Karpas-422 (cell line): ENCODE measurements at regions not wholly inside any gene's neighbourhood (a gene's known extent, or its start where the extent isn't known, plus 50 kb on each side); places are given as distances from the start of the nearest gene placed in this dataset.

ENCODE experiments used
- DNase-seq: peaks from one replicate; pipeline ENCODE4 v3.0.0-alpha.2; 2015
- H2AFZ ChIP-seq: fragments of 200-600 bp; sonication (generic); 2 replicates; pipeline ENCODE4 v1.6.1; 2014; ENCODE audit warnings: antibody characterized with exemption, low read length, mixed read lengths
- H3K27ac ChIP-seq: fragments of 200-600 bp; sonication (generic); 2 replicates; pipeline ENCODE4 v1.5.1; 2014; ENCODE audit warnings: mild to moderate bottlenecking, low read length, moderate library complexity
- H3K27me3 ChIP-seq: fragments of 200-600 bp; sonication (generic); 2 replicates; pipeline ENCODE4 v1.6.1; 2014; ENCODE audit warnings: low read length, mixed read lengths
- H3K36me3 ChIP-seq: fragments of 200-600 bp; sonication (generic); 2 replicates; pipeline ENCODE4 v1.6.1; 2014; ENCODE audit warnings: low read length, mixed read lengths; ENCODE audit not compliant: insufficient read depth
- H3K4me1 ChIP-seq: fragments of 200-600 bp; sonication (generic); 2 replicates; pipeline ENCODE4 v1.6.1; 2014; ENCODE audit warnings: mild to moderate bottlenecking, low read length, mixed read lengths
- H3K4me2 ChIP-seq: fragments of 200-600 bp; sonication (generic); 2 replicates; pipeline ENCODE4 v1.6.1; 2014; ENCODE audit warnings: low read length, low read depth, mild to moderate bottlenecking; ENCODE audit not compliant: poor library complexity, severe bottlenecking
- H3K4me3 ChIP-seq: fragments of 200-600 bp; sonication (generic); 2 replicates; pipeline ENCODE4 v1.5.1; 2014; ENCODE audit warnings: mild to moderate bottlenecking, antibody characterized with exemption, low read length, mixed read lengths
- H3K79me2 ChIP-seq: fragments of 200-600 bp; sonication (generic); 2 replicates; pipeline ENCODE4 v1.6.1; 2014; ENCODE audit warnings: mild to moderate bottlenecking, low read length, mixed read lengths
- H3K9ac ChIP-seq: fragments of 200-600 bp; sonication (generic); 2 replicates; pipeline ENCODE4 v1.6.0; 2014; ENCODE audit warnings: low read length
- H3K9me2 ChIP-seq: fragments of 200-600 bp; sonication (generic), shearing (Covaris generic); replicated peaks from 2 replicates; pipeline ENCODE4 v1.6.0; 2014; ENCODE audit warnings: mild to moderate bottlenecking, low read length, moderate library complexity; ENCODE audit not compliant: insufficient read depth
- H3K9me3 ChIP-seq: fragments of 300-700, 200-600 bp; sonication (generic); 2 replicates; pipeline ENCODE4 v1.6.1; 2014; ENCODE audit warnings: low read length, mixed read lengths
- H4K20me1 ChIP-seq: fragments of 200-600 bp; sonication (generic); 2 replicates; pipeline ENCODE4 v1.6.1; 2014; ENCODE audit warnings: mild to moderate bottlenecking, antibody characterized with exemption, low read length, low read depth; ENCODE audit not compliant: insufficient read depth

DNA sequence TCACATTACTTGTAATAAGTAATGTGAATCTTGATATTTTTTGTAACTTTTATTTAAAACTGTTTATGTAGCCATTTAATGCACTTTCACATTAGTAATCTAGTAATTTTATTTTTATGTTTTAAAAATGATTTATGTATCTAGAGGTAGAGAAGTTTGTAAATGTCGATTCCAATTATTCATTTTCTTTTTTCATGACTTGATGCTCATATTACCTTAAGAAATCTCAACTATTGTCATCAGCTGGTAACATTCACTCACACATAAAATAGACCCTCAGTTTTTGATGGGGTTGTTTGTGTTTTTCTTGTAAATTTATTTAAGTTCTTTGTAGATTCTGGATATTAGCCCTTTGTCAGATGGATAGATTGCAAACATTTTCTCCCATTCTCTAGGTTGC lies 351.7 kb upstream of the CDH7 start:
- Histone ChIP-seq H3K27me3 (no peaks in the 10 kb centered on the region), H3K4me1 (no peaks in the 10 kb centered on the region), H2AFZ (no peak overlapping the region), H3K9me3 (peaks cover 53% of the 10 kb centered on the region), H3K4me2 (no peak overlapping the region), H4K20me1 (no peaks in the 10 kb centered on the region), H3K4me3 (no peak overlapping the region), H3K27ac (no peak overlapping the region), H3K36me3 (no peaks in the 10 kb centered on the region), H3K9me2 (no peaks in the 10 kb centered on the region; the same call in 1 of the 2 replicates), H3K9ac (no peak overlapping the region), H3K79me2 (no peaks in the 10 kb centered on the region)
- no peak for DNase-seq

DNA sequence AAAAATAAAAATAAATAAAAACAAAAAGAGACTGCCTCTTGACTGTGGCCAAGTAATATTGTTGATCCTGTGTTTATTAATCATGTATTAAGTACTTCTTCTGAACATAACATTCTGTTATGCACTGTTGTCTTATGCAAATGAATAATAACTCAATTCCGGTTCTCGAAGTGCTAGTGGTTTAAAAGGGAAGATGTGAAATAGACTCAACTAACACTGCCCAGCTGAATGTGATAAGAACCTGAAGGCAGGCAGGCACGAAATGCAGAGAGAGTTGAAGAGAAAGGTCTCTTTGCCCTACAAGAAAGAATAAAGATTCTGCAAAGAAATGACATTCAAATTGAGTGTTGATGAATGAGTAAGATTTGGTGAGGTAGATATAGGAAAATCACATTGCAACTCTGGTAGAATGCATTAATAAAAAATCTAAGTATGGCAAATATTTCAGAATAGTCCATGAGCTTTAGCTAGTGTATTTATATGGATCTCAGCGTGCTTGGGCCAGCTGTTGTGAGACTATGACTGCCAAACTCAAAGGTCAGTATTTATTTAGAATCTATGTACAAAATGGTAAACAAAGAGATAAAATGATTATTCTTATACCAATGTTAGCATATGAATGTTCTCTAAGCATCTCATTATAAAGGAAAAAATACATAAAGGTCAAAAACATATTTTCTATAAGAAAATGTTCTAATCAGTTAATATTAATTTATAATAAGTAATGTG lies 352.3 kb upstream of the CDH7 start:
- no peaks in the 10 kb centered on the region; the same call in 1 of the 2 replicates for H3K9me2 ChIP-seq
- H3K4me1 ChIP-seq, result no peaks in the 10 kb centered on the region
- H3K27me3 ChIP-seq, result no peaks in the 10 kb centered on the region
- no peak overlapping the region for H3K27ac ChIP-seq
- H3K9me3 ChIP-seq, result peaks cover 53% of the 10 kb centered on the region
- no peak for DNase-seq
- no peaks in the 10 kb centered on the region for H3K79me2 ChIP-seq
- no peak overlapping the region for H3K4me2 ChIP-seq
- no peaks in the 10 kb centered on the region for H3K36me3 ChIP-seq
- no peak overlapping the region for H3K4me3 ChIP-seq
- no peak overlapping the region for H2AFZ ChIP-seq
- H3K9ac ChIP-seq, result no peak overlapping the region
- H4K20me1 ChIP-seq, result no peaks in the 10 kb centered on the region

DNA sequence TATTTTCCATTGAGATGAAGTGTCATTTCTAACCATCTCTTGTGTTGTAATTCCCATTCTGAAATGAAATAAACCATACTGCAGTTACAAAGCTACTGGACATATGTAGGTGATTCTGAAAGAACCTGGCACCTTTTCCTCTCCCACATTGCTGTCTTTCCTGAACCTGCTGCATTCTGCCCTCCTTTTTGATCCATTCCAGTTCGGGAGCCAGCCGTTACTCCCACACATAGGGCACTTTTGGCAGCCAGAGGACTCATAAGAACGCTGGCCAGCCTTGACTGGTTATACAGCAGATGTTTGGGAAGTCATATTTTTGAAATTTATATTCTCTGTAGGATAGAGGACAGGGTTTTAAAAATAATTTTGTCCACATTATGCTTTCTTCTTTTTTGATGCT lies 369.8 kb upstream of the CDH7 start:
- Histone ChIP-seq H3K9ac (no peak overlapping the region), H3K9me3 (peaks cover 54% of the 10 kb centered on the region), H3K9me2 (no peaks in the 10 kb centered on the region), H3K79me2 (no peaks in the 10 kb centered on the region), H3K27me3 (no peaks in the 10 kb centered on the region), H2AFZ (no peak overlapping the region), H3K4me1 (no peaks in the 10 kb centered on the region), H3K36me3 (no peaks in the 10 kb centered on the region), H3K4me3 (no peak overlapping the region), H4K20me1 (no peaks in the 10 kb centered on the region), H3K27ac (no peak overlapping the region), H3K4me2 (no peak overlapping the region)
- DNase-seq, result no peak

DNA sequence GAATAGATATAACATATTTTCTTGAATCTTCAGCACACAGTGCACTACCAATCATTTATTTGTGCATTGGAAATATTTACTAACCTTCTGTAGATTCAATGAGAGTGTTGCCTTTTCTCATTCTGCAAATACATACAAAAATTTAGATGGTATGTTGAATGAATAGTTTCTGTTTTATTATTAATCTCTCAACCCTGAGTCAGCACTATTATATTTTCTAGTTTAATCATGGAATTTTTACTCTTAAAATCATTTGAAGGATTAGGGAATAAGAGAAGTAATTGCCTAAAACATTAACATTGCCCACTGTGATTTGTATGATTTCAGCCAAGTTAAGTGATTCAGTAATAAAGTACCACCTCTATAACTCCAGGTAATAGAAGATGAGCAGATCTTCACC lies 370.2 kb upstream of the CDH7 start:
- Histone ChIP-seq H2AFZ (no peak overlapping the region), H3K4me2 (no peak overlapping the region), H4K20me1 (no peaks in the 10 kb centered on the region), H3K9ac (no peak overlapping the region), H3K9me3 (peaks cover 54% of the 10 kb centered on the region), H3K27ac (no peak overlapping the region), H3K36me3 (no peaks in the 10 kb centered on the region), H3K9me2 (no peaks in the 10 kb centered on the region), H3K4me3 (no peak overlapping the region), H3K79me2 (no peaks in the 10 kb centered on the region), H3K27me3 (no peaks in the 10 kb centered on the region), H3K4me1 (no peaks in the 10 kb centered on the region)
- DNase-seq, result no peak

DNA sequence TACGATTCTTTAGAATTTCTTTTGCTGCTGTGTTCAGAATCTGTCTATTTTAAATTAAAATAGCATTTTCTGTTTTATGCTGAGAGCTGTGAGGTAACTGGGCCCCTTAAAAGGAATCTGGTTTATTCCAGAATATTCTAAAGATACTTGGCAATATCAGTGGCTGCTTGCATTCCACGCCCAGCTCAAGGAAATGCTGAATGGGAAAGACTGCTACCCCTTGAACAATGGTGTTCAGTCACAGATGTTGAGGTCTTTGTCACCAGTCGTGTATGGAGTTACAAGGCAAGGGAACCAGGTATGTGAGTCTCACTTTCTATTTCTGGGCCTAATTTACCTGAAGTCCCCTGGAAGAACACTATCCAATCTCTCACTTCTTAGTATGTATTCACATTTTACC lies 377.9 kb upstream of the CDH7 start:
- H3K9me3 ChIP-seq, result peaks cover 29% of the 10 kb centered on the region
- no peaks in the 10 kb centered on the region for H3K27me3 ChIP-seq
- H3K79me2 ChIP-seq, result no peaks in the 10 kb centered on the region
- H3K9ac ChIP-seq, result no peak overlapping the region
- H3K4me3 ChIP-seq, result no peak overlapping the region
- no peaks in the 10 kb centered on the region for H3K4me1 ChIP-seq
- H3K27ac ChIP-seq, result no peak overlapping the region
- no peak overlapping the region for H3K4me2 ChIP-seq
- no peaks in the 10 kb centered on the region for H3K9me2 ChIP-seq
- H3K36me3 ChIP-seq, result no peaks in the 10 kb centered on the region
- DNase-seq, result no peak
- no peak overlapping the region for H2AFZ ChIP-seq
- H4K20me1 ChIP-seq, result no peaks in the 10 kb centered on the region

DNA sequence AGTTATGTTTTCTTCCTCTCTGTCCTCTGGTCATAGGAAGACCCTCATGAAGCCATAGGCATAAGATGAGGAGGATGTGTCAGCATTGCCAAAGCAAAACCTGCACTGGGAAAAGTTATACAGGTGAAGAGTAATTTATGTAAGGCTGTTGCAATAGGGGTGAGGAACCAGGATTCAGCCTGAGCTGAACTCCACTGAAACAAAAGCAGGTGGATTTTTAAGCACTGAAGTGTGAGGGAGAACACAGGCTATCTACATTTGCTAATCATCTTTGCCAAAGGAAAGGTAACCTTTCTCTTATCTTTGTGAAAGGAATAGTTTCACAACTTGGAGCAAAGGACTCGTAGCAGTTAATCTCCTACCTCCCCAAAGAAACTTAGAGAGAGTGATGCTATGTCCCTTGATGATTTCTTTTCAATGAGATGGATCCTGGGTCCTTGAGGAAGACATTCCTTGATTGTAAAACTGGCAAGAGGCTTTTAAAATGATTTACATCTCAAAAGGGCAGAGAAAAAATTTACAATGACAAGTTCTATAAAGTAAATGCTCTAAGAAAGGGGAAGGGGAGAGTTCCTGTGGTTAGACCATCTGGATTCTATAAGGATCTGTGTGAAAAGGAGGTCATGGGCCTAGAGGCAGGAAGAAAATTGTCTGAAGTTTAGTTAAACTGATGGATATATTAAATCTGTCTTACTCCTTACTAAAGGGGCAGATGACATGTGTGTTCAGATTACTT lies 385.4 kb upstream of the CDH7 start:
- Histone ChIP-seq H3K9ac (no peak overlapping the region), H3K9me2 (no peaks in the 10 kb centered on the region), H3K4me3 (no peak overlapping the region), H3K27me3 (no peaks in the 10 kb centered on the region), H3K4me1 (no peaks in the 10 kb centered on the region), H3K79me2 (no peaks in the 10 kb centered on the region), H3K27ac (no peak overlapping the region), H3K36me3 (no peaks in the 10 kb centered on the region), H2AFZ (no peak overlapping the region), H4K20me1 (no peaks in the 10 kb centered on the region), H3K4me2 (no peak overlapping the region), H3K9me3 (peaks cover 53% of the 10 kb centered on the region)
- no peak for DNase-seq

DNA sequence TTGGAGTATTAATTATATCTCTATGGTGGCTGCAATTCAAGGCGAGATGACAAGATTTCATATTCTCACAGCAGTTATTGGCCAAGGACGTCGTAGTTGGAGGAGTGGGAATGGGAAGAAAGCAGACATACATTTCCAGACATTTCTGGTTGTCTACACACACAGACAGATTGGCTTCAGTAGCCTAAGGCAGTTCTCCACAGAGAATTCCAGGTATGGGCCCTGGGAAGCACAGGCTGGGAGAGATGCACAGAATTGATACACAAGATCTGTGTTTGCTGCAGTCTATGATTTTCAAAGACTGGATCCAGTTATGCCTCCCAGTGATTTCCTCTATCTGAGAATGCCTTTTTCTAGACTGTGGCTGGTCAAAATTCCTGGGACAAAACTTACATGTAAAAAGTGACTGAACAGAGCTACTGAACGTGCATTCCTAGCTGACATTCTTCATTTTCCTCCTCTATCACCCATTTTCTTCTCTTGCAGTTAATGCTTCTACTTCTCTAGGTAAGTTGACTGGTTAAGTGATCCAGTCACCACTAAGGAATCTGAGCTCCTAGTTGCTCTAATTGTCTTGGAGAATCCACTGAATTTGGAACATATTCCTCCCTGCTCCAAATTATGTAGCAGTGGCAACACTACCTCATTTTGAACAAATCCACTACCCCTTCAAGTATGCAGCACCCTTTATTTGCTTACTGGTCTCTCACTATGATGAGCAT lies 386.7 kb upstream of the CDH7 start:
- Histone ChIP-seq H3K9me2 (no peaks in the 10 kb centered on the region), H3K9me3 (peaks cover 55% of the 10 kb centered on the region), H3K27me3 (no peaks in the 10 kb centered on the region), H3K4me1 (no peaks in the 10 kb centered on the region), H3K9ac (no peak overlapping the region), H3K27ac (no peak overlapping the region), H3K79me2 (no peaks in the 10 kb centered on the region), H3K4me2 (no peak overlapping the region), H4K20me1 (no peaks in the 10 kb centered on the region), H2AFZ (no peak overlapping the region), H3K36me3 (no peaks in the 10 kb centered on the region), H3K4me3 (no peak overlapping the region)
- DNase-seq, result no peak

DNA sequence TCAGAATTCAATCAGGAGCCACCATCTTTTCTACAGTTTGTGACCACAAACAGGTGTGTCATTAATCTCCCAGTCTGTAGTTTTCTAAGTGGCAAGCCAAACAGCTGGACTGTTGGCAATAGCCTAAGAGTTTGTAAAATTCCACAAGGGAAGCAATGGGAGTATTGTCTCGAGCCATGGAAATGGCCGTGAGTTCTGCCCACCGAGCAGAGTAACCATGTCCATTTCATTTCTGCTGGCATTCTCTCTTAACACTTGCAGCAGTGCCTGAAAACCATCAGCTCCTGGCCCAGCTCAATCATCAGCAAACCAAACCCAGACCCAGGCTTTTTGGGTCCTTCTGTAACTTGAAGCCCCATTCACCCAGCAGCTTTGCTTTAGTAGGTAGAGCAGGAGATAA lies 387.8 kb upstream of the CDH7 start:
- H3K9me3 ChIP-seq, result peaks cover 59% of the 10 kb centered on the region
- no peaks in the 10 kb centered on the region for H3K79me2 ChIP-seq
- no peaks in the 10 kb centered on the region for H3K27me3 ChIP-seq
- H3K4me3 ChIP-seq, result no peak overlapping the region
- H3K4me1 ChIP-seq, result no peaks in the 10 kb centered on the region
- no peaks in the 10 kb centered on the region for H3K9me2 ChIP-seq
- H3K4me2 ChIP-seq, result no peak overlapping the region
- H2AFZ ChIP-seq, result no peak overlapping the region
- no peak overlapping the region for H3K27ac ChIP-seq
- no peaks in the 10 kb centered on the region for H4K20me1 ChIP-seq
- no peak for DNase-seq
- no peak overlapping the region for H3K9ac ChIP-seq
- no peaks in the 10 kb centered on the region for H3K36me3 ChIP-seq
